ENCODE measurements at regions not wholly inside any gene's neighbourhood (a gene's known extent, or its start where the extent isn't known, plus 50 kb on each side); places are given as distances from the start of the nearest gene placed in this dataset.

DNA sequence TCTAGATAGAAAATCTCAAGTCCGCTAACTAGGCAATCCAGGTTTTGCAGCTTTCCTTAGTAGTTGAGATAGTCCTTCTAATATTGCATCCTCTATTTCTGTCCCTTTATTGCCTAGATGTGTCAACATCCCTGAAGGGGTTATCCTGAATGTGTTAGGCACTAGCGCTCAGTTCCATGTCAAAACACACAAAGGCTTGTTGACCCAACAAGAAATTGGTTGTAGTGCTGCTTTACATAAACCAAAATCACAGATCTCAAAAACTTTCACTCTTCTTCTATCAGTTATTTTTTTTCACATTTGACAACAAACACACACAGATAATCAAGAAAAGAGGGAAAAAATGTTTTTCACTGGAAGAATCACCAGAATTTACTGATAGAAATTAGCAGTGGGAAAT lies 51.4 kb upstream of the SOX2 start:
- no peak for DNase-seq (ENCODE audit: low read depth in 2 of 3, low spot score in 1 of 3)

DNA sequence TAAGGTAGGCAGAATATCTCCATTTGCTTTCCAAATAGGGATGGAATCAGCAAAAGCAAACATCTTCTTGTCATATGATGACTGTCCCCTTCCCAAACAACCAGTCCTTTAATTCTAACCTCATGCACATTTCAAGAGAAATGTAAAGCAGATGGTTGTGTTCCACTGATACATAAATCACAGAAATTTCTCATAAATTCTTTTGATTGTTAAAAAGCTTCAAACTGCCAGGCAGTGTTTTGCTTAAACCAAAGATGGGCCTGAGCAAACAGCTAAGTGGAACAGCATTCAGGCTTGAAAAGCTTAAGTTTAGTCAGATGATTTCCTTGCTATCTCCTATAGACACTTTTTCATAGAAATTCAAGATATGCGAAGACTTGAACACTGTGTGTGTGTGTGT lies 74.3 kb upstream of the SOX2 start:
- no peak for DNase-seq (ENCODE audit: low read depth in 2 of 3, low spot score in 1 of 3)

DNA sequence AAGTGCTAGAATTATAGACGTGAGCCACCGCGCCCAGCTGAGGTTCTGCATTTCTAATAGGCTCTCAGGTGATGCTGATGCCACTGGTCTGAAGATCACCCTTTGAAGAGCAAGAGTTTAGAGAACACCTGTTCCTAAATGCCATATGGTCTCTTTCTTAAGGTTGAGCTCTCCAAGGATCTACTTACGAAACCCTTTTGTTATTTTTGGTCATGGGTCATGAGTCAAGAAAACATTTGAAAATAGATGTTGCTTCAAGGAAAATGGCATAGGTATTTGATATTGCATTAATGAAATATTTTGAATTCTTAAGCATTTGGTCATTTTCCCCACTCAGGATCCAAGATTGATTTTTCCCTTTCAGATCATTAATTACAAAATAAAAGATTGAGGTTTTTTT lies 74.7 kb upstream of the SOX2 start:
- DNase-seq (ENCODE audit: low read depth in 2 of 3, low spot score in 1 of 3), result no peak

DNA sequence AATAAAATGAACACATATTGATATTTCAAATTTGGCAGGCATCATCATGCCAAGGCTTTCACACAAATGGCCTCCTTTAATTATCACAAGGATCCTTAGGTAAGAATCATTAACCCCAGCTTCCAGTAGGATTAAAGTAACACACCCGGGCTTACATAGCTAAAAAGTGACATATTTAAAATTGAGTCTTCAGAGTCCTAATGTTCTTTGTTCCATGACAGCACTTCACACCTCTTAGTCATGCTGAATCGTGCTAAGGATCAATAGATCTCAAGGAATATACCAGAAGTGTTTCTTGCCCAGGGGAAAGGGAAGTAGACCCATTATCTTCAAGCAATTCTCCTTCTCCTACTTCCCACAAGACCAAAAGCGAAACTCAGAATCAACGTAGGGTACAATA lies 76.6 kb upstream of the SOX2 start:
- no peak for DNase-seq (ENCODE audit: low read depth in 2 of 3, low spot score in 1 of 3)

DNA sequence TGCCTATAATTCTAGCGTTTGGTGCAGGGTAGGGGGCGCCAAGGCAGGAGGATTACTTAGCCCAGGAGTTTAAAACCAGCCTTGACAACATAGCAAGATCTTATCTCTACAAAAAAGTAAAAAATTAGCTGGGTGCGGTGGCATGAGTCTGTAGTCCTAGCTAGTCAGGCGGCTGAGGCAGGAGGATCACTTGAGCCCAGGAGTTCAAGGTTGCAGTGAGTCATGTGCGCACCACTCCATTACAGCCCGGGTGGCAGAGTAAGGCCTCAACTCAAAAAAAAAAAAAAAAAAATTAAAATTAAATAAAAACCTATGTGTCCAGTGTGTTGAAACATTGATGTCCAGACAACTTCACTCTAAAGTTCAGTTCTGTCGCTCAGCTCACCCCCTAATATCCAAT lies 78.2 kb upstream of the SOX2 start:
- DNase-seq (ENCODE audit: low read depth in 2 of 3, low spot score in 1 of 3), result no peak

DNA sequence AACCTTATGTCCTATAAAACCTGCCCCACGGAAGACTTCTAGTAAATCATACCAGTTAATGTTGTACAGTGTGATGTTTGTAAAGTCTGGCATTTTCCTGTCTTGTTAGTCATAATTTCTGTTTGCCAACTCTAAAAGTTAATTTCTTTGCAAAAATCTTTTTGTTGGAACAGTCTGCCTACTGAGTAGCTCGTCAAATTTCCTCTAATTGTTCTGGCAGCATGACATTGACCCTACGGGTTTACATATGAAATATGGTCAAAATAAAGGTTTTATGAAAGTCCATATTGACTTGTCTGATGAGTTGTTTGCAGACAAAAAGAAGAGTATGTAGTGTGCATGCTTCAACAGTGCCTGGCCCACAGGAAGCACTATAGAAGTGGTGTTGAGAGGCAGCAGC lies 79.8 kb upstream of the SOX2 start:
- no peak for DNase-seq (ENCODE audit: low read depth in 2 of 3, low spot score in 1 of 3)

DNA sequence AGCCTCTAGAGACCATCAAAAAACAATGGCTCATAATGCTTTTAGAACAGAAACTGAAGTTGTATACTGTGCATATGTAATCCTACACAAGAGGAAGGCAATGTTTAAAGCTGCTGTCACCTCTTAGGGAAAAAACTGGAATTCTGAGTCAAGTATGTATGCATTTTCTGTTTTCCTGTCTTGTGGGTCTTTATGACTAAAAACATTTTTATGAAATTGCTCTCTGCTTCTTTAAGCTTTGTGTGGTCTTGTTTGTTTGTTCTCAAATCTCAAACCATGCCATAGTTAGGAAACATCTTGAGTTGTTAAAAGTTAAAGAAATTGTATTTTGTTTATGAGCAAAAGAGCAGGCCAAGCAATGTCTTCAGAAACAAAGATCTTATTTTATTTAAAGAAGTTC lies 80.9 kb upstream of the SOX2 start:
- DNase-seq (ENCODE audit: low read depth in 2 of 3, low spot score in 1 of 3), result no peak

DNA sequence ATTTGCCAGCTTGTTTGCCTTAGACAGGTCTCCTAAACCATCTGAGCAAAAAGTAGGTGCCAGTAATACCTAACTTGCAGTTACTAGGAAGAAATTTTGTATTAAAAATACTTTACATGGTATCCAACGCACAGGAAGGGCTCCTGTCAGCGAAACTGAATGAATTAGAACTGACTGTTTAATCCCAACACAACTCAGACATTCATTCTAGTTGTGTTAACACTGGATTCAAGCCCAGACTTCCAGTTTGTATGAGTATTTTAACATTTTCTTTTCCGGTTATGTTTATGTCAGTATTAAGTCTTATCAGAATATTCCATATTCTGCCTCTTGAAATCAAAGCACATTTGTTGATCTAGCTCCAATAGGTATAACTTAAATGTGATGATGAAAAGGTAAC lies 82.0 kb upstream of the SOX2 start:
- DNase-seq (ENCODE audit: low read depth in 2 of 3, low spot score in 1 of 3), result no peak

DNA sequence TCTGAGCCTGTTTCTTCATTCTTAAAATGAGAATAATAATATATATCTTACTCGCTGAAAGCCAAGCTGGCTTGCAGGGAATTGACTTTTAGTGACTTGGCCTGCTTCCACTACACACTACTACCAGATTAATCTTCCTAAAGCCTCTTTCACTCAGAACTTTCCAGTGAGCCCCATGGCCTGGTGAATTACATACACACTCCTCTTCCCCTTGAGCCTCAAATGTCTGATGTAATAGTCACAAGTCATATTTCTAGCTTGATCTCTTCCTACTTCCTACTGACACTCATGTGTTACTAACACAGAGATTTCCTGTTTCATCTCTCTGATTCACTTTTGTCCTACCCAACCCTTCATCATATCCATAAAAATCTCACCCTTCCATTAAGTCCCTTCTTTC lies 82.7 kb upstream of the SOX2 start:
- no peak for DNase-seq (ENCODE audit: low read depth in 2 of 3, low spot score in 1 of 3)

DNA sequence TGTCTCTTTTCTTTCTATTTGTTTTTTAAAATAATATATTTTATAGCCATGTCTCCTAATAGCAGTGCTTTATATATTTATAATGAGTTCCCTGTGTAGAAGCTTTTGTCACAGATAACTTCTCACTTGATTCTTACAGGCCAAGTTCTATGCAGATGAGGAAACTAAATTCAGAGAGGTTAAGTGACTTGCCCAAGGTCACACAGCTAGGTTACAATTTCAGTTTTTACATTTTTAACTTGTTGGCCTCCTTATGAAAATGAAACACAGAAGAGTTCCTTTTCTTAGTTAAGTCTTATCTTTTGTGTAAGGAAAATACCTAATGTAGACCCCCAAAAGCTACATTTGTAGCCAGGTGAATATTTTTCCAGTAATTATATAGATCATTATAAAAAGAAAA lies 83.3 kb upstream of the SOX2 start:
- no peak for DNase-seq (ENCODE audit: low read depth in 2 of 3, low spot score in 1 of 3)

DNA sequence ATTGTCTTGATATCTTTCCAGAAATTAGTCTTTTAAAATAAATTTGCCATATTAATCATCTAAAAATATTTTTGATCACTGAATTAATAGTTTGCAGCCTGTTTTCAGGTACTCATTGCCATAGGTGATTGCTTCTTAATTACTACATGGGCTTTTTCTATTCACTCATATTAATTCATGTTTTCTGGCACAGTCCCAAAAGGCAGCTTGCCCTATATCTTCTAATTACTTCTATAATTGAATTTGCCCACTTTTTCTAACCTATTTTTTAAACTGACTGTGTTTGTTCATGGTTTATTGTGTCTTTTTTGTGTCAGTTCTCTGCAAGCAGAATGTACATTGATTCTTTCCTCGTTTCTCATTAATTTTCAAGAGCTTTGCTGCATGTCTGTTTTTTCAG lies 85.7 kb upstream of the SOX2 start:
- DNase-seq (ENCODE audit: low read depth in 2 of 3, low spot score in 1 of 3), result no peak

DNA sequence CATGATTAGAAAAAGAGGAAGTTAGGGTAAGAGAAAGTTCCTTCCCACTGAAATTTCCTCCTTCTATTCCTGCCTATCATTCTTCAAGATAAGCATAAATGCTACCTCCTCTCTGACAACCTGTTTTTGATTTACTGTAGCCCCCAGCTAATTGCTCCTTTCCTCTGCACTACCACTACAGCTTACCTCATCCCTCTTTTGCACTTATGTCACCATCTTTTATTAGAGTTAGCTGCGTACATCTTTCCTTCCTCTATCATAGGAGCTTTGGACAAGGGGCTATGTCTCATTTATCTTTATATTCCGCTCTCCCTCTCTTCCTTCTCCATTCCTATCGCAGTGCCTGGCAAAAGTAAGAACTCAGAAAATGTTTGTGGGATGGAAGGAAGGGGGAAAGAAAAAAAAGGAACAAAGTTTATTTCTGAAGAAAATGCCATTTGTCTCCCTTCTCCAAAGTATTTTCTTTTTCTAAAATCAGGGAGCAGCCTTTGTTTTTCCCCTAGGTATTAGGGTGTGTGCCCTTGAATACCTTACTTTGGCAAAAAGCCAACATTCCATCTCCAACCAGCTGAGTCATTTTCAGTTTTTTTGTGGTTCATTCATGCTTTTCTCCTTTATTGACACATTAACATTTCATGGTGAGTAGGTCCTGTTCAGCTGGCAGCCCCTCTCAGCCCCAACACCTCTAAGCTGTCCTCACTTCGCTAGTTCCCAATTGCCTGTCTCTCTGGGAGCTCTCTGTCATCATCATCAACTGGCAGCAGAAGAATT lies 87.6 kb upstream of the SOX2 start:
- no peak for DNase-seq (ENCODE audit: low read depth in 2 of 3, low spot score in 1 of 3)

DNA sequence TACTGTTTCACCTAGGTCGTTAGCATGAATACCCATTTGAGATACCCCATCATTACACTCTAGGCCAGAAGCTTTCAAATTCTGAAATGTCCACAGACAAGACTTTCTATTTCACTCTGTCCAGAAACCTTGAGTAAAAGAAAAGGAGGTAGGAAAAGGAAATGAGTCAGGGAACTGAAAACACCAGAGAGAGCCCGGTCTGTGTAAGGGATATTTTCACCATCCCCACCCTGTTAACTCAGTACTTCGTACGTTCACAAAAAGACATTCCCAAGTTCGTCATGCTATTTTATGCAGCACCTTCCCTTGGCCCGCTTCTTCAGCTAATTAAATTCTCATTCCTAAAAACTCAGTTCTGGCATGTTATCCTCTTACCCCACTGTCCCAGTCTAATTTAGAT lies 89.4 kb upstream of the SOX2 start:
- no peak for DNase-seq (ENCODE audit: low read depth in 2 of 3, low spot score in 1 of 3)

DNA sequence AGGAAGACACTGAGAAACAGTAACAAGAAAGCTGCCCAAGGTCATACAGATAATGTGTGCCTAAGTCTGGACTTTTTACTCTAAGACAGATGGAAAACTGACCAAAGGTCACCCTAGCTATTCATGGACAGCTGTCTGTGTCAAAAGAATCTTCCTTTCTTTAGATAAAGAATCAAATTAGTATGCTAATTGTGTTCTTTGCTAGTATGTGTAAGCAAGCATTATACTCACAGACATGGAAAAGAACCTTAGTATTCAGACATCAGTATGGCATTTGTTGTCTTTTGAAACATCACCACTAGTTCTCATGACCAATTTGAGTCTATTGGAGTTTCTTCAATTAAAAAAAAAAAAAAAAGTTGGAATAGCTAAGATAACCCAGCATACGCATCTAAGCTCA lies 91.8 kb upstream of the SOX2 start:
- no peak for DNase-seq (ENCODE audit: low read depth in 2 of 3, low spot score in 1 of 3)

DNA sequence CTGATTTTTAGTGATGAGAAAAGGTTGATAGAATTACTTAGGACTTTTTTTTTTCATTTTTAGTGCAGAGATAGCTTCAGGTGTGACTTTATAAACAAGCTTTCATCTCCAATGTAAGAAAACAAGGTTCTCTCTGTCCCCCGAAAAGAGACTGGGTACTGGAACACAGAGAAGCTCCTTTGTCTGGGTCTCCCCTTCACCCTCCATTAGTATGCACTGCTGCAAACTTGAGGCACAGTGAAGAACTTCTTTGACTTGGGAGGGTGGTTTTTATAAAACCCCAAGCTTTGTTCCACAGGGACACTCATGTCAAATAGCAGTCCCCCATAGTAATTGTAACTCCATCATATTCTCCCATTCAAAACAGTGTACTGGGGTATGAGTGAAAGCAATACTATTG lies 93.5 kb upstream of the SOX2 start:
- DNase-seq (ENCODE audit: low read depth in 2 of 3, low spot score in 1 of 3), result no peak

DNA sequence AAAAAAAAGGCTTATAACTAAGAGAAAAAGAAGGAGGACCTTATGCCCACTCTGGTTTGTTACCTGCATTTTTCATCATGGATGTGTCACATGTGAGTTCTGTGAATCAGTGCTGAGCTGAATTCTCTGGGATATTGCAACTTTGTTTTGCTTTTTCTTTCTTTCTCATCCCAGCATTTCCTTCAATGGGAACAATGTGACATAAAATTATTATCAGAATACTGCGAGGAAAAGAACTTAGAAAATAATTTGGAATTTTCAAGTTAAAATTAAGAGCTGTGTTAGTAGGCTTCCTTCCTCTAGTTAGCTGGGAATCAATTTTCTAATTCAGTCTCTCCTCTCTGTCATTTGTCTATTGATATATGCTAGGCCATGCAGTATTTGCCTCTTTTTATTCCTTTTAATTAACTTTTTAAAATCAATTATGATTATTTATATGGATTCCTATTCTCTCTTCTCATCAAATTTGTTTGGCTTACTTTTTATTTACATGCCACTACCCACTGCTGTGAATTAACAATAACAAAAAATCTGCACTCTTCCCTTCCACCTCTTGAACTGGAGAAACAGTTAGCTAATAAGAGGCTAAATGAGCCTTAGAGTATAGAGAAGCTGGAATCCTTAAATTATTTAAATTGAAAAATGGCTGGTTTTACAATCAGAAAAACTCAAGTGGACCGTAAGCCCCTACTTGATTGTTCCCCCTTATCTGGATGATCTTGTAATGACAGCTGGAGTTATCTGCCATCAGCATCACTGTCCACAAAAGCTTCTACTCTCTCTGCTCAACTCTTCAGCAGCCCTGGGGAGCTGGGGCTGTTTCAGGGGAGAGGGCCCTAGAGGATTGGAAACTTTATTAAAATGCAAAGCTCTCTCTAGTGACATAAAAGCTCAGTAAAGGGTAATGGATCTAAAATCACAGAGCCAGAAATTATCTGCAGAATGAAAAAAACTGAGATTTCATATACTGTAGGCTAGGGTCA lies 95.3 kb upstream of the SOX2 start:
- DNase-seq (ENCODE audit: low read depth in 2 of 3, low spot score in 1 of 3), result no peak

DNA sequence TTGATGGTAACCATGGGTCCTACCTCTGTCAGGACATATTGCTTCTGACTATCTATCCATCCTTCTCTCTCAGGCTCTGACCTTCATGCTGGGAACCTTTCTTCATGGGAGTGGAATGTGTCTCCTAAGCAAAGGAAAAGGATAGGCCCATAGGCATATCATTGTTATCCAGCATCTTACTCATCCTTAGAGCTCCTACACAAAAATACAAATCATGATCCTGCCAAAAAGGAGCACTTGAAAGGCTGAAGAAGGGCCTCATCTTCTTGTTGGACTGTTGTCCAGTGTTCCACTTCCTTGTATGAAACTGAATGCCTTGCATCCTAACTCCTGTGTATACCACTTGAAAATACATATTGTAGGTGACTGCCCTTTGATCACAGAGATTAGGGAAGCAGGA lies 96.1 kb upstream of the SOX2 start:
- DNase-seq (ENCODE audit: low read depth in 2 of 3, low spot score in 1 of 3), result no peak

DNA sequence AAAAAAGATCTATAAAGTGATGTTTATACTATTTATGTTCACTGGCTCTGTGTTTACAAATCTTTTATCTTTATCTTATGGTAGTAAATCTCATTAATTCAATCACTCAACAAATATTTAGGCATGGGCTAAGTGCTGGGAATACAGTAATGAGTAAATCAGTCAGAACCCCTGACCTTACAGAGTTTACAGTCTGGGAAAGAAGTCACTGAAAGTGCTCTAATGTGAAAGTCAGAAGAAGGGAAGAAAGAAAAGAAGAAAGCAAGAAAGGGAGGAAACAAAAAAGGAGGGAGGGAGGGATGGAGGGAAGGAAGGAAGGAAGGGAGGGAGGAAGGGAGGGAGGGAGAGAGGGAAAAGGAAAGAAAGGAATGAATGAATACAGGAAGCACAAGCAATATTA lies 96.8 kb upstream of the SOX2 start:
- DNase-seq (ENCODE audit: low read depth in 2 of 3, low spot score in 1 of 3), result no peak

DNA sequence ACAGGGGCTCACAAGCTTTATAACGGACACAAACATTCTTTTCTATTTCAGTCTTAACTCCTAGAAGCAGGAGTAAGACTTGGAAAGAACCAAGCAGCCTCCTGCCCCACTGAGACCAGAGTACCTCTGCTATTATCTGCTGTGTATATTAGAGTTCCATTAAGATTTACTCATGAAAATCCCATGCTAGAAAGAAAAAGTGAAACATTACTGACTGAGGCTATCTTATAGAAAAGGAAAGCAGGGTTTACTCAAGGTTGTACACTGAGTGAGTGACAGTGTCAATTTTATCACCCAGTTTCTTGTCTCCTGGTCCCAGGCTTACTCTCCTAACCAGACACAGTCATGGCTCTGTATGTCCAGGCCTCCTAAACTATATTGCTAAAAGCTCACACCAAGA lies 97.9 kb upstream of the SOX2 start:
- no peak for DNase-seq (ENCODE audit: low read depth in 2 of 3, low spot score in 1 of 3)

DNA sequence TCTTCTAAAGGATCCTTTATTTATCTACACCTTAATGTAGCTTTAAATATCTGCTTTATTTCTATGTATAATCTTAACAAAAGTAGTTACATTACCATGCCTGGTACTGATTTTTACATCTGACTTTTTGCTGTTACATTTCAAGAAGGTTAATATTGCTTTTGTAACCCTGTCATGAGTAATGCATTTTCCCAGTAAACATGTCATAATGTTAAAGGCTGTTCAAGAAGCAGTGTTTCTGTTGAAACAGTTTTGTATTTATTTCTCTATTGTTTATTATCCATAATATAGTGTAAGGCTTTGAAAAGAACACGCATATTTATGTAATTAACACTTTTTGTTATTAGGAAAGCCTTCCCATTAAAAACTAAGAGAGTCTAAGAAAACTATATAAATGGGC lies 98.5 kb upstream of the SOX2 start:
- no peak for DNase-seq (ENCODE audit: low read depth in 2 of 3, low spot score in 1 of 3)

DNA sequence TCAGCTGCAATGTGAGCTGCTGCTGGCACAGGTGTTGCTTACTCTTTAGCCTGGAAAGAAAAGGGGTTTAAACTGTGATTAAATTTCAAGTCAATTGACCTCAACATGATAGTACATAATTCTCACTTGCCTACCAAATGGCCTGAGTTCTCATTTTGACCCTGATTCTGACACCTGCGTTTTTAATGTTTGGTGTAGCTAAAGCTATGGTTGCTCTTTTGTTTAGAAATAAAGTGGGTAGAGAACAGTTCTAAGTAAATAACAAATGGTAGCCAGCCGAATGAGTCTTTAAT lies 100.8 kb upstream of the SOX2 start:
- no peak for DNase-seq (ENCODE audit: low read depth in 2 of 3, low spot score in 1 of 3)

DNA sequence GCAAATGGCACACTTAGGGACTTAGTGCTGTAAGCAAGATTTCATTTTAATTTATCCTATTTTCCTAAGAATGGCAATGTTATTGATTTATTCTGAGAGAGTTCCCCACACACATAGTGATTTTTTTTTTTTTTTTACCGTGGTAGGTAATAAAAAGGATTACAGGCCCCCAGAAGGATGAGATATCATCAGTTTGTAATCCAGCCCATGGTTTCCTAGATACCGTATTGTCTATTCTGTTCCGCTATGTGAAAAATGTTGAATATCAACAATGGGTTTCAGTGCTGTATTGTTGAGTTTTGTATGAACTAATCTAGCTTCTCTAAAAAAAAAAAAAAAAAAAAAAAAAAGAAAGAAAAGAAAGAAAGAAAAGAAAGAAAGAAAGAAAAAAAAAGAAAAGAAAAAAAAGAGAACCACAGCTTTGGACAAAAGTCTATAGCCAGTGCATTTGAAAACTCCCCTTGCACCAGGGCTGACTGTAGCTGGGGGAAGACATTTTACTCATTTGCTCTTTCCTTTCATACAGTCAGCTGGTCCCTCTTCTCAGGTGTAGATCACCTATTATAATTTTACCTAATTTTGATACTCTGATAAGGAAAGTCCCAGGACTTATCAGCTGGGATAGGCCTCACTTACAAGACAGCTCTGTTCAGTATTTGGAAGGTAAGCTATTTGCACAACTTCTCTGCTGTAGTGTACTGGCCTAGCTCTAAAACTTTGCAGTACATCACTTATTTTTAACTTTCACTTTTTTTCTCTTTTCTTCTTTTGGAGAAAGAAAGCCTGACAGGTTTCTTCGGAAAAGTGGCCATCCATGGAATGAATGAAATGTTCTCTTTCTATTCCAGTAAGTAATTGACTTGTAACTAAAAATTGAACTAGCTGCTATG lies 101.4 kb upstream of the SOX2 start:
- DNase-seq (ENCODE audit: low read depth in 2 of 3, low spot score in 1 of 3), result no peak
